ENCODE measurements at regions not wholly inside any gene's neighbourhood (a gene's known extent, or its start where the extent isn't known, plus 50 kb on each side); places are given as distances from the start of the nearest gene placed in this dataset.

DNA sequence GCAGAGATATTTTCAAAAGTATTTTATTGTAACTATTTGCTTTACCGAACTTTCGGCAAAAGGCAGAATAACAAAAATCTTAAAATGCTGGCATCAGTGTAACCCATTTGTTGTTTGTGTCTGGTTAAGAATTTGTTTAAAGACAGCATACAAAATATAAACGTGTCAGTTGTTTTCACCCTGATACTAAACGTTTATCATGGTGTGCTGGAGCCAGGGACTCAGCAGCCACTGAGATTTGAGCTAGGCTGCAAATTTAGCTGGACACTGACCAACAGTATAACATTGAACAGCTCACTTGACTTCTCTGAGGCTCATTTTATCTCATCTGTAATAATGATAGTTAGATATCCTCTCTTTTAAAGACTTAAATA is 183.7 kb downstream of the TMTC3 start:
- no peak for TF ChIP-seq CTCF (IDR thresholded peaks at IDR 0.05; ENCODE audit: low read depth, low read length, missing control alignments)
- no peak for DNase-seq (ENCODE audit: low read depth)
- H3K4me3 ChIP-seq (ENCODE audit: low read depth, low read length), result no peak overlapping the region

GRCh38 chr12:88327276-88327675 is 185.2 kb downstream of the TMTC3 start:
- DNase-seq (ENCODE audit: low read depth), result no peak
- no peak overlapping the region for H3K4me3 ChIP-seq (ENCODE audit: low read depth, low read length)
- TF ChIP-seq CTCF (IDR thresholded peaks at IDR 0.05; ENCODE audit: low read depth, low read length, missing control alignments), result no peak

- H3K4me3 ChIP-seq (ENCODE audit: low read depth, low read length), result no peak overlapping the region
- TF ChIP-seq CTCF (IDR thresholded peaks at IDR 0.05; ENCODE audit: low read depth, low read length, missing control alignments), result no peak
- no peak for DNase-seq (ENCODE audit: low read depth)
Measured at GRCh38 chr12:88328090-88328489, 186.0 kb downstream of the TMTC3 start.

- no peak overlapping the region for H3K4me3 ChIP-seq (ENCODE audit: low read depth, low read length)
- TF ChIP-seq CTCF (IDR thresholded peaks at IDR 0.05; ENCODE audit: low read depth, low read length, missing control alignments), result no peak
- DNase-seq (ENCODE audit: low read depth), result no peak
Measured at GRCh38 chr12:88329833-88330232, 187.7 kb downstream of the TMTC3 start.

DNA sequence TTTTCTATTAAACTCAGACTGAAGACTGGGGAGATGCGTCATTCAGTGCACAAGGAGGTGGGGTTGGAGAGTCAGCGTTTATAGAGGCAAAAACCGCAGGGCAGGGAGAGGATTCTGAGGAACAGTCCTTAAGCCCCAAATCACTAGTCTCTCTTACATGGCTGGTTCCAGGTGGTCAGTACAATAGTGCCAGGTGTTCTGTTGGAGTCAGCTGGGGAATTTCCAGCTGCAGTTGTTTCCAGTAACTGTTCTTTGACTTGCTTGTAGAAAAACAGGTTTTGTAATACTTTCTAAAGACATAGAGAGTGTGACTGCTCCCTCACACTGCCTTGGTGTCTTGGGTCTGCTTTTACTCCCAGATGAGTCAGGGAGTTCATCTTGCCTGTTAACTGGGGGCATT is 192.2 kb downstream of the TMTC3 start:
- no peak for DNase-seq (ENCODE audit: low read depth)
- H3K4me3 ChIP-seq (ENCODE audit: low read depth, low read length), result no peak overlapping the region

DNA sequence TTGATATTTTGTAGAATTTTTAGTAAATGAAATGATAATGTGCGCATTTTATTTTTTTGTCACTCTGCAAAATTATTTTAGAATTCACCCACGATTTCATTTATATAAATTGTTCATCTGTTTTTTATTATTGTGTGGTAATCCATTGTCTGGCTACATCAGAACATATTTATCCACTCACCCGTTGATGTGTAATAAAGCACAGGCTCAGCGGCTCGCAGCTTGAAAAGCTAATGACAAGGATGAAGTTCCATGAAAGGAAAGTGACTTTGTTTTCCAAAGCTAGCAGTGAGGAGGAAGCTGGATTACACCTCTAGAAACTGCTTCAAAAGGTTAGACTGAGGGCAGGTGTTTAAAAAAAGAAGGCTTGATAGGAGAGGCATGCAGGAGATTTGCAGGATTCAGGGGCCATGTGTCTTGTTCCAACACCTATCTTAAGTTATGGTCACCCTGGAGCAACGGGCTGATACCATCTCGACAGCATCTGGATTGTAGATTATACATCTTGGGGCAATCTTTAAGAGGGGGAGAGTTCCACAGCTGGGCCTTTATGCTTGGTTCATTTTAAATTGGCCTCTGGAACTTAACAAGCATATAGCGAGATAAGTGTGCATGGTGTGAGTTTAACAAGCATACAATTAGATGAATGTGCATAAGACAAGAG is 194.1 kb downstream of the TMTC3 start:
- no peak for TF ChIP-seq CTCF (IDR thresholded peaks at IDR 0.05; ENCODE audit: low read depth, low read length, missing control alignments)
- DNase-seq (ENCODE audit: low read depth), result no peak
- no peak overlapping the region for H3K4me3 ChIP-seq (ENCODE audit: low read depth, low read length)

More for the DNA sequence above, 192.2 kb downstream of the TMTC3 start:
- no peak for TF ChIP-seq CTCF (IDR thresholded peaks at IDR 0.05; ENCODE audit: low read depth, low read length, missing control alignments)

- no peak for DNase-seq (ENCODE audit: low read depth)
- H3K4me3 ChIP-seq (ENCODE audit: low read depth, low read length), result no peak overlapping the region
- TF ChIP-seq CTCF (IDR thresholded peaks at IDR 0.05; ENCODE audit: low read depth, low read length, missing control alignments), result no peak
Measured at GRCh38 chr12:88338486-88338885, 196.4 kb downstream of the TMTC3 start.

Measured in GM12864 (cell line).